HG03139 (cell line): ENCODE measurements at regions not wholly inside any gene's neighbourhood (a gene's known extent, or its start where the extent isn't known, plus 50 kb on each side); places are given as distances from the start of the nearest gene placed in this dataset.

Experiments used
- ATAC-seq: cut with Tn5 transposase; IDR thresholded peaks from one replicate; pipeline ENCODE4 v1.9.1; 2021; ENCODE audit not compliant: unreplicated experiment

DNA sequence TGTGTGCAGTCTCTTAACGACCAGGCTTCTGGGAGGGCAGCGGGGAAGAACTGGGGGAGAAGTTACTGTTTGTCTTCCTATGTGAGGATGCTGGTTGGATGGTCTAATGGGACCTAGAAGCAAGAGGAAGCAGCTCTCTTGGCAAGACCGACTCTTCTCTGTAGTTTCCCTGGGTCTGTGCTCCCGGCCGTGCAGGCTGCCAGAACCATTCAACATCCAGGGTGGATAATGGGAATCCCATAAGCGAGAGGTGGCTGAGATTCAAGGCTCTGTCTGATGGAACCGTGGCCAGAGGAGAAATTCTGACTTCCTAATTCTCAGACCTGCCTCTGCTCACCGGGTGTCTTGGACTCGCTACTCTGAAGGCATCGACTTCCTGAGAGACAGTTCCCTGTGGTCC lies 561.0 kb upstream of the TBX3 start:
- ATAC-seq: no peak

DNA sequence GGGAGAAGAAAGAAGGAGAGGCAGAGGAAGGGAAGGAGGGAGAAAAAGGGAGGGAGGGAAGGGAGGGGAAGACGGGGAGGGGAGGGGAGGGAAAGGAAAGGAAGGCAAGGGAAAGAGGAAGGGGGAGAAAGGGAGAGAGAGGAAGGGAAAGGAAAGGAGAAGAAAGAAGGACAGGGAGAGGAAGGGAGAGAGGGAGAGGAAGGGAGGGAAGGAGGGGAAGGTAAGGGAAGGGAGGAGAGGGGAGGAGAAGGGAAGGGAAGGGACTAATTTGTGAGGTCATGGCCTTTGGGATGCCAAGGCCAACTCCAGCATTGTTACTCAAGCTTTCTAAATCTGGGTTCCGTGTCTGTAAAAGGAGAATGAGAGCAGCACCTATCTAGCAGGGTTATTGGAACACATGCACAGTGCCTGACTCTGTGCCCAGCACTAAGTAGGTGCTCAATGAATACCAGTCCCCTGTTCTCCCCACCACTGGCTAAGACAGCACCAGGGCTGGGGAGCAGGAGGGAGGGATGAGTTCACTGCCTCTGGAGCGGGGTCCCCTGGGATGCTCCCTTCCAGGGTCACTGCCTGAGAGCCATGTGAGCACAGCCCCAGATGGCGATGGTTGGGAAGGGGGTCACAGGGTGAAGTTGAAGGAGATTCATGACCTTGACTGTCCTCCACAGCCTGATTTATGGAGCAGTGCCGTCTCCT lies 560.1 kb upstream of the TBX3 start:
- no peak for ATAC-seq

DNA sequence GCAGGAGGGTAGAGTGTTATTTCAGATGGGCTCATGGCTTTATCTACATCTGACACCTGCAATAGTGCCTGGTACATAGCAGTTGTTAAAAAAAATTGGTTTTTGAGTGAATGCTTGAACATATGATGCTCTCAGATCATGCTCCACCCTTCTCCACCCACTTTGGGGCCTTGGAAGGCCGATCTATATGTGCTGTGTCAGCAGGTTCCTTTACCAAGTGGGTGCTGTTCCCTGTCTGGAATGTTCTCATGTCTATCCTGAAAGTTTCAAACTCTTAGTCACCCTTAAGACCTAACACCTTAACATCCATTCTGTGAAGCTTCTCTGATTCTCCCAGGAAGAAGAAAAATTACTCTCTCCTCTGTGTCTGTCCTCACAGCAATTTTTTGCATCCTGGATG lies 556.3 kb upstream of the TBX3 start:
- ATAC-seq: no peak

DNA sequence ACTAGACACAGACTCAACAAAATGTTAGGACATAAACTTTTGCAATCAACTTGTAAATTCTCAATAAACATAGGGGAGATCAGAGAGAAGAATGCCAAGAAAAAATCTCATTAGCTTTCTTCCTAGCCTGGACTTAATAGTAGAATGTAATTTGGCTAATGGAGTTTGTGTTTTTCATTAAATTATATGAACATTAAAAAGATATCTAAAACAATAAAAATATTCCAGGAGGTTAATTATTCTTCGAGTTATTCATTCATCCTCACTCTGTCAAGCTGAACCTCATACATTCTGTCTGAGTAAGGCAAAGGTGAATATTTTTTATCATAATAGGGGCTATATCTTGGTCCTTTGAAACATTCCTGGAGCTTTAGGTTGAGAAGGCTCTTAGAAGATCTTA lies 551.9 kb upstream of the TBX3 start:
- no peak for ATAC-seq

DNA sequence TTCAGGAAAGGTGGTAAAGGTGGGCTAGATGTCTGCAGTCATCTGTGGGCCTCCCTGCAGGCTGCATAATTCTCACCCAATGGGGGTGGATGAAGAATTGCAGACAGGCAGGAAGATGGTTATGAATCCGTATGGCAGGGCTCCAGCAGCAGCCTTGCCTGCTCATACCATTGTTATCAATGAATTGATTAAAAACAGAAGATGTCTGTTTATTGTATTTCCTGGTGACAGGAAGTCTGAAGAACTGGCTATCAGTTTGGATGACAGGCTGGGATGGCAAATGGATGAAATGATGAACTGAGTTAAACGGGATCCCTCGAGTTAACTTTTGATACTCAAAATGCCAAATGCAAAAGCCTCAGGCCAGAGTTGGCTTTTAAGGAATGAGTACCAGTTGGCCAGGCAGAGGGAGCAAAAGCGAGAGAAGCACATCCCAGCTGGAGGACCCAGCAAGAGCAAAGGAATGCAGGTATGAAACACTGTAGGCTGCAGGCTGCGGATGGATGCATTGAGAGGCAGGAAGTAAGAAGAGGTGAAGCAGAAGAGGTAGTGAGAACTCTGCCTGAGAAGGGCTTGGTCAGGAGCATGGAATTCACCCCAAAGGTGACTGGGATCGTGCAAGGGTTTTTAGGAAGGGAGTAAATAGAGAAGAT lies 550.0 kb upstream of the TBX3 start:
- no peak for ATAC-seq

DNA sequence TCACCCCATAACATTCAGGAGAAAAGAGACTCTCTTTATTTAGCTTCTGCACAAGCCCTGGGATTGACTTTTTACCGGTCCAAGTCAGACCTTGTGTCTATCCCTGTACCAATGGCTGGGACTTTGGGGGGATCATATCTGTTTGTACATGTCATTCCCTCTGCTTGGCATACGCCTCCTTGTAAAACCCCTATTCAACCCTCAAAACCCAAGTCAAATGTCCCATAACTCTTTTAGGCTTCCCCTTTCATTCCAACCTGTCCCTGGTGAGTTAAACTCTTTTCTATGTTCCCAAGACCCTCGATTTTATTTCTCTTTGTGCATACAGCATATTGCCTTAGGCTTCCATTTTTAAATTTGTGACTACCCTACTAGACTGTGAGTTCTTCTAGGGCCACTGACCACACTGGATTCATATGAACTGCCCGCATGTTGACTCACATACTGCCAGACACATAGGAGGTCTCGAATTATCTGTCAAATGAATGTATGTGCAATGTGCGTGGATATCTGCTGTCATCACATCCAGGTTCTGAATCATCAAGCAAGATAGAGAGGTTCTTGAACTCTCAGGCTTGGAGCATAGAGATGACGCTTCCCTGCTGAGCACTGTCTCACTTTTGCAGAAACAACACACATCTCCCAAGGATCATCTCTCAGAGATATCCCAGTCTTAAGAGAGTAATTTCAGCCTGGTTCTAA lies 548.6 kb upstream of the TBX3 start:
- no peak for ATAC-seq

DNA sequence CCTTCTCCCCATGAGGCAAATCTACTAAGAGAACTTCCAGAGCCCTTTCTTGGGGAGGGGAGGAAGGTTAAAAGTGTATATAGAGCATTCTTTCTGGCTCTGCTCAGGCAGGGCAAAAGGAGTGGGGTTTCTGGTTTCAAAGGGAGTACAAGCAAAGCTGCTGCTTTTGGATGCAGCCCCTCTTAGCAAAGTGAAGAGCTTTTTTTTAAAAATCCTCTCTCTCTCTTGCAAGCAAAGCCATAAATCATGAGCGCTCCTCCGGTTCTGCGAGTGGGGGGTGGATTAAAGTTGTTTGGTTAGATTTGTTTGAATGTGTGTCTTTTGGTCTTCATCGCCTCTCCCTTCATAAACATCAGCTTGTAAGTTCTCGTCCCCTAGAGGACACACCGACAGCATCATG lies 546.6 kb upstream of the TBX3 start:
- ATAC-seq: no peak

DNA sequence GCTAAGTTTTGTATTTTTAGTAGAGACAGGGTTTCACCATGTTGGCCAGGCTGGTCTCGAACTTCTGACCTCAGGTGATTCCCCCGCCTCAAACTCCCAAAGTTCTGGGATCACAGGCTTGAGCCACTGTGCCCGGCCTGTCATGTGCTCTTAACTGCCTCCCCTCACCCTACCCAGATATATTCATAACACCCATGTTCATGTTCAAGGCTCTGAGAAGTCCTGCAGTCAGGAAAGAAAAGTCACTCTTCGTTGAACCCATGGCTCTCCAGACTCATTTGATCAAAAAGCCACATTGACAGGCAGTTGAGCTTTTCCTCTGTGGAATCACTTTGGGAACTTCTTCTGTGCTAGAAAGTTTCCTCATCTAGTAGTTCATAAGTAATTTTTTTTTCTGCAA lies 545.5 kb upstream of the TBX3 start:
- no peak for ATAC-seq

DNA sequence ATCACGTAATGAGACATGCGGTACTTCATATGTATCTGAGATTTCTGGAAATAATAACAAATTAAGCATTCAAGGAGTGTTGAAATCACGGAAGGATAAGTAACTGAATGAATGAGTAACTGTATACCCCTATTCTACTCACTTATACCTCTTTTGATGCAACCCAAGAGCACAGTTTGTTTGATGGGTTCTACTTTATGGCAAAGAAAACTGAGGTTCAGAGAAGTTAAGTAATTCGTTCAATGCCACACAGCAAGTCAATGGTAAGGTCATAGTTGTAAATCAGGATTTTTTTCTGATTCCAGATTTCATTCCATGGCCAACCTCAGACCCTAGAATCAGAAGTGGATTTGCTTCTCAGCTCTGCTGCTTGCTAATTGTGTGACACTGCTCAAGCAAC lies 544.5 kb upstream of the TBX3 start:
- ATAC-seq: no peak

DNA sequence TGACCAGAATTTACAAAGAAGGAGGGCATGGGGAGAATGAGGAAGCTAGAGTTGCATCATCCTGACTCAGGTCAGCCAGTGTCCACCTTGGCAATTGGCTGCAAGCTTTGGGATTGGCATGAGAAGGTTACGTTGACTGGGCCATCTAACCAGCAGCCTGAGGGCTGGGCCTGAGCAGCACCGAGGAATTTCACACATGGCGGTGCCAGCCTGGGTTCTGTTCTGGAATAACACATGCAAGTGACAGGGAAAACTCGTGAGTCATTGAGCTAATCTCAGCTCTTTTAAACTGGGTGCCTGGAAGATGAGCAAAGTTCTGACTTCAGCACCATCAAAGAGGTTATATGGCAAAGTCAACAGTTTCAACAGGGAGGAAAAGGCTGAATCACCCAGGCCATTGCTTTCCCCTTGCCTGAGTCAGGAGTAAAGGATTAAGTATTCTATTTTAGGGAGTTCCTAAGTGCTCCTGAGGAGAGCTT lies 543.2 kb upstream of the TBX3 start:
- ATAC-seq: no peak

DNA sequence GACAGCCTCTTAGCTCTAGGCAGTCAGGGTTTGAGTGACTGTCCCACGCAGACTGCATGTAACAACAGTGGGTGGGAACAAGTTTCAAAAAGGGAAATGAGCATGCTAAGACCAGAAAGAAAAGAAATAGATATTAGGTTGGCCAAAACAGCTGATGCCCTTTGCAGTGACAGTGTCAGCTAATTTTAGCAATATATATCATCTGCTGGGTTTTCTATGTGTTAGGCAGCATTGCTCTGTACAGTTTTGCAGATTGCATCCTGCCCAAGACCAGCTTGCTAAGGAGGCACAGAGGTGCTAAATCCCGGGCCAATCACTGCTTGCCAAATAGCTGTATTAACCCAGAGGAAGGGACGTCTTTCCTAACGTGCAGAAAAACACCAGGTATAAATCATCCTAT lies 541.9 kb upstream of the TBX3 start:
- no peak for ATAC-seq

DNA sequence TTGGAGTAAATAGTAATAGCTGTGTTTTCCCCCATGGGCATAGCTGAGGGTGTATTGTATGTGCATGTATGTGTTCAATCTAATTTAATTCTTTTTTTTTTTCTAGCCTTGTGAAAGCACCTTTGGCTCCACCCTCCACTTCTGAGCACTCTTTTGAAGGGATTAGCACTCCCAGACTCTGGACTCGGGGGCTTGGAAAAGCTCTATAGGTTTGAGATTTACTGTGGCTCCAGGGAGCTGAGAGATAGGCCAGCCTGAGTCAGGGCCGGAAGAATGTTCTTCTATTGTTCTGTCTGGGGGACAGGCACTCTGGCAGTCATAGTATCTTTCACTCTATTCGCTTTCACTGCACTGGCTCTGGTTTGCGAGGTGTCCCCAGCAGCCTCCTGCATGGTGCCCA lies 540.0 kb upstream of the TBX3 start:
- no peak for ATAC-seq

DNA sequence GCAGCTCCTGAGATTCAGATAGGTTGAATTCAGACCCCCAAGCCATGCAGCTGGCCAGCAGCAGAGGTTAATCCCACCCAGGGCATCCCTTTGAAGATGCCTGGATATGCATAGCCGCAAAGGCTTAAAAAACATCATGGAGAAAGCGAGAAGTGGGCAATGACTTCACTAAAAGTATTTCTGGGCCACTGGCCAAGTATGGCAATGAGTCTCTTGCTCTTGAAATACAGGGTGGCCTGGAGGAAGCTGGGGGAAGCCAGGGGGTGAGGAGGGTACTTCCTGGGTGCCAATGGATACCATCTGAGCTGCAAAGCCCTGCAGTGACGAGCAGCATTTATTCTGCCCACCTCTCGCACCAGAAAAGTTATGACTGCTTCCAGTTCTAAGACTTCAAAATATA lies 539.3 kb upstream of the TBX3 start:
- no peak for ATAC-seq

DNA sequence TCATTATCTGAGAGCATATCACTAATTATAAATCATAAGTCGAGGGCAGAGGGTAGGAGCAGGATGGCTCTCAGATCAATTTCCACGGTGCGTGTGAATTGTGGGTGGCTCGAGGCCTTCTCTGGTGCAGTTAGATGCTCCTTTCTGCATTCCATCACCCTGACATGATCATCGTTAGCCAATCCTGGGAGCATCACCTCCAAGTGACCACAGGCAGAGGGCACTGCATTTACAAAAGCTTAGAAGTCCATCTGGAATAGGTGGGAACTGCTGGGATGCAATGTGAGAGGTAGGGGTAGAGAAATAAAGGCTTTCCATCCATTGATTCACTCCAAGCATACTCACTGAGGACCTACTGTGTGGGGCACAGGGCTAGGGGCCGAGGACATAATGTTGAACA lies 538.2 kb upstream of the TBX3 start:
- ATAC-seq: no peak

DNA sequence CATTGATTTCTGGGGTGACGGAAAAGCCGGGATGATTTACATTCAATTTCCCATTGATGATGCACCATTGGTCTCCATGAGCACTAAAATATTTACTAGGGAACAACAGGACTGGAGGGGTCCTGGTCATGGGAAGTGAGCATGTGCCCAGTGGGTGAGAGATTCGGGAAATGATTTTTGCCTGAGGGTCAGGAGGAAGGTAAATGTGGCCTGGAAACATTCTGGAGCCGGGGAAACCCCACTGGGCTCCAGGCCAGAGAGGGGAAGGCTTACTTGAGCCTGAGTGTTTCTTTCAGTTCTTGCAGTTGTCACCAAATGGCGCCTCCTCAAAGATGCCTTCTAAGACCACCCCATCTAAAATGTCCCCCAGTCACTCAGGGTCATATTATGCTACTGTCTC lies 532.3 kb upstream of the TBX3 start:
- ATAC-seq: no peak

DNA sequence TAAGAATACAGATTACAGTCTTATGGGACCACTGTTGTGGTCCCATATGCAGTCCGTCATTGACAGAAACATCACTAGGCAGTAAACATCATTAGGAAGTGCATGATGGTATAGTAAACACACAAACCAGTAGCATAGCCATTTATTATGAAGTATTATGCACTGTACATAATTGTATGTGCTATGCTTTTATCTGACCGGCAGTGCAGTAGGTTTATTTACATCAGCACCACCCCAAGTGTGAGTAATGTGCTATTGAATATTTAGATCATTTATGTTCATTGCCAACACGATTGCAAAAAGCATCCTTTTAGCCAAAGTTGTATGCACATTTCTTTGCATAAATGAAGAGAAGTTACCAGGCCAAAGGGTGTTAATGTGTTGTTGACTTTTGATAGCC lies 531.6 kb upstream of the TBX3 start:
- no peak for ATAC-seq

DNA sequence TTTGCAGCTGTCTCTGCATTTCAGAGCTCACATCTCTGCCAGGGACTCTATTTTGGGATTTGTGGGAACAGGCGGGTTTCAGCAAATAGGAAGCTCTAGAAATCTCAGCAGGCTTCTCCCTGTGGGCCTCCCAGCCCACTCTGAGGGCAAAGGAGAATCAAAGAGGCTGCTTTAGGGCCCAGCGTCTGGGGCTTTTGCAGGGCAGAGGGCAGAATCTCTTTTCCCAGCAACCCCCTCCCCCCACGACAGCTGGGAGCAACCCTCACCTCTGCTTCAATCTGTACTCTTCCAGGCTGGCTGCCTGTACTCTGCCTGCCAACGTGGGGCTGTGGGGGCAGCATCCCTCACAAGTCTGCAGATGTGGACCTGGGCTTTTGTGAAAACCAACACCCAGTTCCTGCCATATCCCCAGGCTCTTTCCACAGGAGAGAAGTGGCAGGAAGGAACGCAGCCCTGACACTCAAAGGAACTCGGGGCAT lies 529.6 kb upstream of the TBX3 start:
- no peak for ATAC-seq

DNA sequence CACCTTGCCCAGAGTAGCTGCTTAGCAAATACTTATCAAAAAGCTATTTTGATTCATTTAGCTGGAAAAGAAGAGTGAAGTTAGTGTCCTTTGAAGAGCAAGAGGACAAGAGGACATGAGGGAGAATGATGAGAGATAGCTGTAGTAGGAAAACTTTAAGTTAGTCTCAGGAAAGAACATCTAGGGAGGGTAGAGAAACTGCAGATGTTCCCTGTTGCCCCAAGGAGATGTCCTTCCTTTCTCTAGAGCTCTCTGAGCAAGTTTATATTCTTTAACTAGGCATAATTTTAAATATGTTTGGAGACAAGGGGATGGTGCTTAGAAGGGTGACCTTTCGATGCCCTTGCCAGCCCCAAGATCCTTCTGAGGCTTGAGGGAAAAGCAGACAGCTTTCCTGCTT lies 529.1 kb upstream of the TBX3 start:
- ATAC-seq: no peak

DNA sequence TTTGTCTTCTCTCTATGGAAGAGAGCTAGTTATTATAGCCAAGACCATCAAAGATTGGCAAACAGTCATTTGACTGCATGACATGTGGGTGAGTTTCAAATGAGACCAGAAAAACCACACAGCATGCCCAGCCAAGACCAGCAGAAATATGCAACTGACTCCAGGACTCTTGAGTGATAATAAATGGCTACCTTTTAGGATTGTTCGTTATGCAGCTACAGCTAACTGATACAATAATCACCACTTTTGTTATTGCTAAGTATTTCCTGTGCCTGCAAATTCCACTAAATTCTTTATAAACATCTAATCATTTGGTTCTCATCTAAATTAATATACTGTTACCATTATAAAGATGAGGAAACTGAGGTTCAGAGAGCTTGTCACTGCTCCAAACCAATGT lies 528.4 kb upstream of the TBX3 start:
- ATAC-seq: no peak

DNA sequence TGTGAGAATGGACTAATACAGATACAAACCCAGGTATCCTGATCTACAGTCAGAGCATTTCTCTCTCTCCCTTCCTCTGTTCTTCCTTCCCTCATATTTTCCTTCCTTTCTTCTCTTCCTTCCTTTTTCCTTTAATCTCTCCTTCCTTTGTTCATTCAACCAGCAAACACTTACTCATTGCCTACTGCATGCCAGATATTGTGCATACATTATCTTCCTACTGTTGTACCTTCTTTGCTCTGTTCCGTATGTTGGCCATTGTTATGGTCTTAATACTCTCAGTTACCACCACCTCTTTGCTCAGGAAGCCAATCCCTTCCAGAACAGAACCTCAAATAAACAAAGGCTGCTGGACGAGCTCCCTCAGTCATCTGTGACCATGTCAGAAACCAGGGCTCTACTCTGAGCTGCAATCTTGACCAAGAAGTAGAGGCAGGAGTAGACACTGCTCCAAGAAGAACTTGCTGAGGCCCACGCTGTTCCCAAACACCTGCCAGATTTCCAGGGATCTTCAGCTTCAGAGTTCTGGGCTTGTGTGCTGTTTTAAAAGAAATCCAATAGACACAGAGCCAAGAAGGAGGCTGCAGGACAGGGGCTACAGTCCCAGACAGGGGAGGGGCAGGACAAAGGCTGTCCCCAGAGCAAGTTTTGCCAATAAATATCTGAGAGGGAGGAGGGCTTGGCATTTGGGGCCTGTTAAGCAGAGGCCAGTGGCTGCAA lies 526.7 kb upstream of the TBX3 start:
- ATAC-seq: no peak

DNA sequence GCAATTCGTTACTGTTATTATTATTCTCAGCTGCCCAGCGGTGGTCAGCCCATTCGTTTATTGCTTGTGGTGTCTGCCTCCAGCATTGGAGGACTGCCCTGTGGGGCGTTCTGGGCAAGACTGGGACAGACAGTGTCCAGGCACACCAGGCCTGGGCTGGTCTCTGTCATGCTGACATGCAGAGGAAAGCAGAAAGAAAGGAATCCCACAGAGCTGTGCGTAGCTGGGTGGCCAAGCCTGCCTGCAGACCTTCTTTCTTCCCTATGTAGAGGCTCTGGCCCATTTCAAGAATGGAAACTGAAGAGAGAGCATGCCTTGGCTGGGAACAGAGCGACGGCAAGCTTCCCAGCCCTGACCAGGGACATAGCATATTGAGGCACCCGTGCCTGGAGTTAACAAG lies 525.3 kb upstream of the TBX3 start:
- ATAC-seq: no peak

DNA sequence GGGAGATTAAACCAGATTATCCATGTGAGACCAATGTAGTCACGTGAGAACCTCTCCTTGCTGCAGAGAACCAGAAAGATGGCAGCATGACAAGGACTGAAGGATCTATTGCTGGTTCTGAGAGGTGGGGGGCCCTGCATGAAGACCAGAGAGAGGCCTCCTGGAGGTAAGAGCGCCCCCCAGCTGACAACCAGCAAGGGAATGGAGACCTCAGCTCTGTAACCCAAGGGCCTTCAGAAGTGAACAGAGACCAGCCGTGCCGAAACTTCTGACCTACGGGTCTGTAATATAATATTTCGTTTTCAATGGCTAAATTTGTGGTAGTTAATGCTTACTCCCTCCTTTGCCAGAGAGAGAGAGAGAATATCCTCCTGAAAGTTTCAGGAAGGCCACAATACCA lies 524.1 kb upstream of the TBX3 start:
- ATAC-seq: no peak
